HG03039 (cell line): ENCODE measurements at regions not wholly inside any gene's neighbourhood (a gene's known extent, or its start where the extent isn't known, plus 50 kb on each side); places are given as distances from the start of the nearest gene placed in this dataset.

ENCODE experiments used
- ATAC-seq: cut with Tn5 transposase; IDR thresholded peaks from one replicate; pipeline ENCODE4 v1.9.1; 2021; ENCODE audit warnings: mild to moderate bottlenecking, moderate library complexity; ENCODE audit not compliant: unreplicated experiment

- ATAC-seq: no peak
Observed at GRCh38 chr5:4053136-4053535, 457.5 kb downstream of the IRX1 start.

GRCh38 chr5:4054092-4054491, 458.5 kb downstream of the IRX1 start:
- no peak for ATAC-seq

GRCh38 chr5:4058899-4059298, 463.3 kb downstream of the IRX1 start:
- no peak for ATAC-seq

GRCh38 chr5:4065472-4066320, 470.1 kb downstream of the IRX1 start:
- ATAC-seq: no peak

- ATAC-seq: no peak
Observed at GRCh38 chr5:4068171-4068570, 472.5 kb downstream of the IRX1 start.

GRCh38 chr5:4078544-4078943, 482.9 kb downstream of the IRX1 start:
- no peak for ATAC-seq

- no peak for ATAC-seq
Observed at GRCh38 chr5:4079831-4080230, 484.2 kb downstream of the IRX1 start.

GRCh38 chr5:4080370-4080769, 484.7 kb downstream of the IRX1 start:
- no peak for ATAC-seq

- no peak for ATAC-seq
Observed at GRCh38 chr5:4081059-4081458, 485.4 kb downstream of the IRX1 start.

GRCh38 chr5:4081466-4081865, 485.8 kb downstream of the IRX1 start:
- ATAC-seq: no peak

- ATAC-seq: no peak
Observed at GRCh38 chr5:4082966-4083564, 487.4 kb downstream of the IRX1 start.

- ATAC-seq: no peak
Observed at GRCh38 chr5:4083591-4084337, 488.1 kb downstream of the IRX1 start.

GRCh38 chr5:4086081-4086480, 490.4 kb downstream of the IRX1 start:
- no peak for ATAC-seq

- no peak for ATAC-seq
Observed at GRCh38 chr5:4087110-4087509, 491.5 kb downstream of the IRX1 start.

GRCh38 chr5:4089087-4089486, 493.5 kb downstream of the IRX1 start:
- no peak for ATAC-seq

- ATAC-seq: no peak
Observed at GRCh38 chr5:4093236-4093635, 497.6 kb downstream of the IRX1 start.

- no peak for ATAC-seq
Observed at GRCh38 chr5:4093970-4094369, 498.3 kb downstream of the IRX1 start.

- no peak for ATAC-seq
Observed at GRCh38 chr5:4095918-4096630, 500.4 kb downstream of the IRX1 start.

GRCh38 chr5:4097199-4097598, 501.6 kb downstream of the IRX1 start:
- no peak for ATAC-seq

GRCh38 chr5:4098226-4098625, 502.6 kb downstream of the IRX1 start:
- ATAC-seq: no peak

- no peak for ATAC-seq
Observed at GRCh38 chr5:4099386-4099785, 503.8 kb downstream of the IRX1 start.
